ENCODE measurements at regions not wholly inside any gene's neighbourhood (a gene's known extent, or its start where the extent isn't known, plus 50 kb on each side); places are given as distances from the start of the nearest gene placed in this dataset.

- Histone ChIP-seq H3K4me3 (replicated peaks; ENCODE audit: low read depth, low read length) (no peak overlapping the region), H3K27me3 (replicated peaks; ENCODE audit: control insufficient read depth, insufficient read depth, low read length) (no peaks in the 10 kb centered on the region), H3K36me3 (ENCODE audit: control insufficient read depth, insufficient read depth, low read length) (no peaks in the 10 kb centered on the region)
- no peak for TF ChIP-seq CTCF (IDR thresholded peaks at IDR 0.05; ENCODE audit: insufficient read depth, low read length, poor library complexity, severe bottlenecking)
- DNase-seq (ENCODE audit: extremely low read depth, insufficient read length), result no peak
These were observed 60.8 kb upstream of the CTSC start for GRCh38 chr11:88398372-88398771.

- no peaks in the 10 kb centered on the region for H3K27me3 ChIP-seq (replicated peaks; ENCODE audit: control insufficient read depth, insufficient read depth, low read length)
- no peak overlapping the region for H3K4me3 ChIP-seq (replicated peaks; ENCODE audit: low read depth, low read length)
- no peak for DNase-seq (ENCODE audit: extremely low read depth, insufficient read length)
- TF ChIP-seq CTCF (IDR thresholded peaks at IDR 0.05; ENCODE audit: insufficient read depth, low read length, poor library complexity, severe bottlenecking), result no peak
- H3K36me3 ChIP-seq (ENCODE audit: control insufficient read depth, insufficient read depth, low read length), result no peaks in the 10 kb centered on the region
These were observed 52.7 kb upstream of the CTSC start for GRCh38 chr11:88390254-88390653.

- no peak for TF ChIP-seq CTCF (IDR thresholded peaks at IDR 0.05; ENCODE audit: insufficient read depth, low read length, poor library complexity, severe bottlenecking)
- no peak for DNase-seq (ENCODE audit: extremely low read depth, insufficient read length)
- no peak overlapping the region for H3K4me3 ChIP-seq (replicated peaks; ENCODE audit: low read depth, low read length)
- no peaks in the 10 kb centered on the region for H3K27me3 ChIP-seq (replicated peaks; ENCODE audit: control insufficient read depth, insufficient read depth, low read length)
- H3K36me3 ChIP-seq (ENCODE audit: control insufficient read depth, insufficient read depth, low read length), result no peaks in the 10 kb centered on the region
These were observed 50.4 kb upstream of the CTSC start for GRCh38 chr11:88387957-88388356.
